ENCODE measurements at regions not wholly inside any gene's neighbourhood (a gene's known extent, or its start where the extent isn't known, plus 50 kb on each side); places are given as distances from the start of the nearest gene placed in this dataset.

DNA sequence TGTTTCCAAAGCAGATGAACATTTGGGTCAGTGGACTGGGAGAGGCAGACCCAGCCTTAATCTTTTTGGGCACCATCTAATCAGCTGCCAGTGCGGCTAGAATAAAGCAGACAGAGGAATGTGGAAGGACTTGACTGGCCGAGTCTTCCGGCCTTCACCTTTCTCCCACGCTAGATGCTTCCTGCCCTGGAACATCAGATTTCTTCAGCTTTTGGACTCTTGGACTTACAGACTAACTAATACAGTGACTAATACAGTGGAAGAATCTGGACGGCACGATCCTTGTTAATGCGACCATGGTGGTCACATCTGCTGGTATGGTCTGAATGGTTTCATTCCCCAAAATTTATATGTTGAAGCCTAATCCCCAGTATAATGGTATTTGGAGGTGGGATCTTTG lies 122.6 kb upstream of the NXT1 start:
- H3K4me1 ChIP-seq: no peaks in the 10 kb centered on the region
- H3K4me3 ChIP-seq: no peak overlapping the region
- H3K27ac ChIP-seq: no peak overlapping the region
- 67 to 87% (median 81%) methylated on average over 7 of the region's 7 CpGs for WGBS, 3 donors
- intact Hi-C loops (cut with DNase I): no loop called here
- no peak for ATAC-seq
- no peaks in the 10 kb centered on the region for H3K9me3 ChIP-seq
- TF ChIP-seq, protein P1, sequence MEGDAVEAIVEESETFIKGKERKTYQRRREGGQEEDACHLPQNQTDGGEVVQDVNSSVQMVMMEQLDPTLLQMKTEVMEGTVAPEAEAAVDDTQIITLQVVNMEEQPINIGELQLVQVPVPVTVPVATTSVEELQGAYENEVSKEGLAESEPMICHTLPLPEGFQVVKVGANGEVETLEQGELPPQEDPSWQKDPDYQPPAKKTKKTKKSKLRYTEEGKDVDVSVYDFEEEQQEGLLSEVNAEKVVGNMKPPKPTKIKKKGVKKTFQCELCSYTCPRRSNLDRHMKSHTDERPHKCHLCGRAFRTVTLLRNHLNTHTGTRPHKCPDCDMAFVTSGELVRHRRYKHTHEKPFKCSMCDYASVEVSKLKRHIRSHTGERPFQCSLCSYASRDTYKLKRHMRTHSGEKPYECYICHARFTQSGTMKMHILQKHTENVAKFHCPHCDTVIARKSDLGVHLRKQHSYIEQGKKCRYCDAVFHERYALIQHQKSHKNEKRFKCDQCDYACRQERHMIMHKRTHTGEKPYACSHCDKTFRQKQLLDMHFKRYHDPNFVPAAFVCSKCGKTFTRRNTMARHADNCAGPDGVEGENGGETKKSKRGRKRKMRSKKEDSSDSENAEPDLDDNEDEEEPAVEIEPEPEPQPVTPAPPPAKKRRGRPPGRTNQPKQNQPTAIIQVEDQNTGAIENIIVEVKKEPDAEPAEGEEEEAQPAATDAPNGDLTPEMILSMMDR (IDR thresholded peaks at IDR 0.05): no peak
- DNase-seq: no peak
- H3K36me3 ChIP-seq (ENCODE audit: insufficient read depth in 1 of 2, low read depth in 1 of 2): no peaks in the 10 kb centered on the region
- no peaks in the 10 kb centered on the region for H3K27me3 ChIP-seq (ENCODE audit: insufficient read depth in 3 of 3, low read length in 2 of 3)

GRCh38 chr20:23227274-23227673 lies 123.3 kb upstream of the NXT1 start:
- no peak for ATAC-seq
- Histone ChIP-seq H3K36me3 (ENCODE audit: insufficient read depth in 1 of 2, low read depth in 1 of 2) (no peaks in the 10 kb centered on the region), H3K27ac (no peak overlapping the region), H3K4me3 (no peak overlapping the region), H3K27me3 (ENCODE audit: insufficient read depth in 3 of 3, low read length in 2 of 3) (no peaks in the 10 kb centered on the region), H3K9me3 (no peaks in the 10 kb centered on the region), H3K4me1 (no peaks in the 10 kb centered on the region)
- no peak for DNase-seq
- TF ChIP-seq, protein P1 (IDR thresholded peaks at IDR 0.05): no peak
- 55 to 78% (median 66%) methylated on average over 4 of the region's 4 CpGs for WGBS, 3 donors
- intact Hi-C loops (cut with DNase I): no loop called here

DNA sequence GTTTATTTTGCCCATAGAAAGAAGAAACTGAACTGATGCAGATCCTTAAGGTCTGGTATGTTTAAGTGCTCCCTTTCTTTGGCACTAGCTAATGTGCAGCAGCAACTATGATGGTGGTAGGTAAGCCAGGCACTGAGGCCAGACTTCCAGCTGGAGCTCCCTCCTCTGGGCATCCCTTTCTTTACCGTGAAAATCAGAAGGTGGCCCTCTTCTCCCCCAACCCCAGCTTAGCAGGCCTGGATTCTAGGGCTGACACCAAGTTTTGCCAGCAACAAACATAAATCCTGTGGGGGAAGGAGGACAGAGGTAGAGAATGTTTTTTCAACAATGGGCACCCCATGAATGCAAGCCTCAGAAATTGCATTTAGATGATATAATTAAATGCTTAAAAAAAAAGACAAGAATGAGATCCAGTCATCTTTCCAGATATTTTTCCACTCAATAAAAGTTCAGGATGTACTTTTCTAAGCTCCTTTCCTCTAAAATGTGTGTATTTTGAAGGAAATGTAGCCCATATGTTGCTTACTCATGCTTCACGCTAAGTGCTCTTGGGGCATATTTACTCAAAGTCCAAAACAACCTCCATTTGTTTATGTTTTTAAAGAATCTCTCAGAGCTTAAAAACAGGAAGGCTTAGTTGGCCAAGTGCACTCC lies 123.9 kb upstream of the NXT1 start:
- Histone ChIP-seq H3K4me1 (no peaks in the 10 kb centered on the region), H3K36me3 (ENCODE audit: insufficient read depth in 1 of 2, low read depth in 1 of 2) (no peaks in the 10 kb centered on the region), H3K4me3 (no peak overlapping the region), H3K27ac (no peak overlapping the region), H3K27me3 (ENCODE audit: insufficient read depth in 3 of 3, low read length in 2 of 3) (no peaks in the 10 kb centered on the region), H3K9me3 (no peaks in the 10 kb centered on the region)
- intact Hi-C loops (cut with DNase I): no loop called here
- WGBS, 3 donors: 68 to 69% (median 68%) methylated on average over 2 of the region's 2 CpGs
- TF ChIP-seq, protein P1 (IDR thresholded peaks at IDR 0.05): no peak
- ATAC-seq: no peak
- no peak for DNase-seq

- 64 to 69% (median 68%) methylated on average over 6 of the region's 6 CpGs for WGBS, 3 donors
- Histone ChIP-seq H3K4me1 (no peaks in the 10 kb centered on the region), H3K4me3 (no peak overlapping the region), H3K27me3 (ENCODE audit: insufficient read depth in 3 of 3, low read length in 2 of 3) (no peaks in the 10 kb centered on the region), H3K27ac (no peak overlapping the region), H3K36me3 (ENCODE audit: insufficient read depth in 1 of 2, low read depth in 1 of 2) (no peaks in the 10 kb centered on the region), H3K9me3 (peaks cover 8% of the 10 kb centered on the region)
- intact Hi-C loops (cut with DNase I): no loop called here
- ATAC-seq (peak in 3 of 4 donors; percentile 64 to 73 (median 72)), DNase-seq (peak; percentile 55 to 75)
- TF ChIP-seq, protein P1 (IDR thresholded peaks at IDR 0.05): no peak
Measured at GRCh38 chr20:23225407-23226060, 125.1 kb upstream of the NXT1 start.
